GM18520 (cell line): ENCODE measurements at regions not wholly inside any gene's neighbourhood (a gene's known extent, or its start where the extent isn't known, plus 50 kb on each side); places are given as distances from the start of the nearest gene placed in this dataset.
A peak's percentile ranks its signal among the peaks of the same experiment; 100 is the strongest.
"Not testable (repeated sequence)": the region's sequence is repeated elsewhere in the genome, so short reads cannot be mapped to it uniquely, and the experiment has no call there.

Experiments
- ATAC-seq: cut with Tn5 transposase; IDR thresholded peaks from one replicate; pipeline ENCODE4 v1.9.1; 2021; ENCODE audit not compliant: unreplicated experiment

DNA sequence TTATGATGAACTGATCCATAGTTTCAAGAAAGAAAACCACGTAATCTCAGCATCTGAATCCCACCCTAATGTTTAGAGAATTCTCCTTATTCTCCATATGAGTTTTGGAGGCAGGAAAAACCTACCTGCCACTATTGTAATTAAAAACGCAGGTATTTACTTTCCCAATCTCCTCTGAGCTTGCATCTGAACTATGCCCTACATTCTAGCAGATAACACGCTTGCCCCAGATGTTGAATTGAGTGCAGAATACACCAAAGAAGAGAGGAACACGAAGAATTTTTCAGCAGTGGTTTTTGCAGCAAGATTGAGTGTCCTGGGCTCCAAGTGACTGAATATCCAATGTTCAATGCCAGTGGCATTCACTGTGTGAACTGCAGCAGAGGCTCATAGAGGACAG, 182.4 kb downstream of the COX18 start:
- no peak for ATAC-seq

DNA sequence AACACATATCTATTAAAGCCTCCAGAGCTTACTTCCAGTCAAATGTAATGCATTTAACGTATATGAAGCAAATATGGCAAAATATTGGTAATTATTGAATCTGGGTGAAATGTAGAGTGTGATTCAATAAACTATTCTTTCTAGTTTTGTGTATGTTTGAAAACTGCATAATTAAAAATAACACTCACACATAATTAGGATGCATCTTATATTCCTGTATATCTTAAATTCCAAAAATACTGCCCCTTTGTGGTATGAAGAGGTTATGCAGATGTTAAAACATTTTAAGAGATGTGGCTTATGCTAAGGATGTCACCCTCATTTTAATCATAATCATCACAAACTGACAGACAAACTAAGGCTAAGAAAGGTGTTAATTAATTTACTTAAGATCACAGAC, 182.9 kb downstream of the COX18 start:
- ATAC-seq: no peak

DNA sequence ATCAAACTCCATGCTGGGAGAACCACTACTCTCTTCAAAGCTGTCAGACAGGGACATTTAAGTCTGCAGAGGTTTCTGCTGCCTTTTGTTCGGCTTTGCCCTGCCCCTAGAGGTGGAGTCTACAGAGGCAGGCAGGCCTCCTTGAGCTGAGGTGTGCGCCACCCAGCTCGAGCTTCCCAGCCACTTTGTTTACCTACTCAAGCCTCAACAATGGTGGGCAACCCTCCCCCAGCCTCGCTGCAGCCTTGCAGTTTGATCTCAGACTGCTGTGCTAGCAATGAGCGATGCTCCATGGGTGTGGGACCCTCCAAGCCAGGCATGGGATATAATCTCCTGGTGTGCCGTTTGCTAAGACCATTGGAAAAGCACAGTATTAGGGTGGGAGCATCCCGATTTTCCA, 185.3 kb downstream of the COX18 start:
- ATAC-seq: not testable (repeated sequence)

GRCh38 chr4:72876946-72877345, 192.6 kb downstream of the COX18 start:
- no peak for ATAC-seq

DNA sequence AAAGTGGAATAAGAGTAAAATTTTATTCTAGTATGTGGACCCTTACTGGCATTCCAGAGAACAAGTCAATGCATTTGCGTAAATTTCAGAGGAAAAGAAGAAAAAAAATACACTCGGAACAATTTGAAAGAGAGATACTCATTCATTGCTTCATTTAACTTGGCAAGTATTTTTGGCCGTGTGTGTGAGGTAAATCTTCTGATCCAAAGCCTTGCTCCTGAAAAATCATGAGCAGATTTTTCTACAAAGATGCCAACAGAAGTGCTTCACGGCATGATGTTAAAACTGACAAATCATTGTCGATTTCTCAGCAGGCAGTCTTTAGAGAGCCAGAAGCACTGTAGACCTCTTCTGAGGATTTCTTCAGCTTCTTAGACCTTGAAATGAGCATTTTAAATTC, 194.0 kb downstream of the COX18 start:
- ATAC-seq: no peak

- ATAC-seq: no peak
These were observed 194.4 kb downstream of the COX18 start for GRCh38 chr4:72875138-72875537.

DNA sequence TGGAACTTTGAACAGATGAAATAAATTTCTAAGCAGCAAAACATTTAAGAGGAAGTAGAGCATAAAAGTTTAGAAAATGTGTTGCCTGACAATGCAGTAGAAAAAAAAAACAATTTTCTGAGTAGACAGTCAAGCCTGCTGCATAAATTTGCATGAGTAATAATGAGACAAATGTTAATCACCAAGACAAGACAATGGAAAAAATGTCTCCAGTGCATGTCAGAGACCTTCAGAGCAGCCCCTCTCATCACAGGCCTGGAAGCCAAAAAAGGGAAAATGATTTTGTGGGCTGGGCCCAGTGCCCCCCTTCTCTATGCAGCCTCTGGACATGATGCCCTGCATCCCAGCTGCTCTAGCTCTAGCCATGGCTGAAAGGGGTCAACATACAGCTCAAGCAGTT, 204.6 kb downstream of the COX18 start:
- ATAC-seq: no peak

DNA sequence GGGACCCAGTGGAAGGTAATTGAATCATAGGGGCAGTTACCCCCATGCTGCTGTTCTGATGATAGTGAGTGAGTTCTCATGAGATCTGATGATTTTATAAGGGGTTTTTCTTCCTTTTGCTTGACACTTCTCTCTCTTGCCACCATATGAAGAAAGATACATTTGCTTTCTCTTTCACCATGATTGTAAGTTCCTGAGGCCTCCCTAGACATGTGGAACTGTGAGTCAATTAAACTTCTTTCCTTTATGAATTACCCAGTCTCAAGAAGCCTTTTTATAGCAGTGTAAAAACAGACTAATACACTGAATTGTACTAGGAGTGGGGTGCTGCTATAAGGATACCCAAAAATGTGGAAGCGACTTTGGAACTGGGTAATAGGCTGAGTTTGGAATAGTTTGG, 205.2 kb downstream of the COX18 start:
- ATAC-seq: not testable (repeated sequence)

DNA sequence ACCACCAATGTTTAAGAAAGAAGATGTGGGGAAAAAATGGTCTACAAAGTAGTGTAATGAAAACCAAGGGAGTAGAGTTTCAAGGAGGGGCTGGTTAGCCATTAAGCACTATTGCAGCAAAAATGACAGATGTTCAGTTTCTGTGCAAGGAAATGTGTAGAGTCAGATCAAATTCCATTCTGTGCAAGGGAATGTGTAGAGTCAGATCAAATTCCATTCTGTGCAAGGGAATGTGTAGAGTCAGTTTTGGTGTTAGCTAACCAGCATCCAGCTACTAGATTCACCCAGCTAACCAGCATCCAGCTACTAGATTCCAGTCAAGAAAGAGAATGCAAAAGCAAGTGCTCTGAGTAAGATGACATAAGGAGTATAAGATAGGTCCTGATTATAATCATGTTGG, 208.8 kb downstream of the COX18 start:
- ATAC-seq: no peak

DNA sequence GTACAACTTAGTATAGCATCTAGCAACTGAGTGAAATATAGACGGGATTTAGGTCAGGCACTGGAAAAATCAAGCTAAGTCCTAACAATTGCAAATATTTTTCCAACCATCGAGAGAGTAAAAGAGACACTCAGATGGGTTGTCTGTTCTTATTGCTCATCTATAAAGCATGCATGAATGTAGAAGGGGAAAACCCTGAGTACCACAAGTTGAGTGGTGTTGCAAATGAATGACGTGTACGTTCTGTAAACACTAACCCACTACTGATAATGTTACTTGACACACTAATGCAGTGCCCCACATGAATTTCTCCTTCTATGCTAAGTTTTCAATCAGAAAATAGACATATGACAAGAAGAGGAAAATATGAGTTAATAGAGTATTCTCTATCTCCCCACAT, 211.2 kb downstream of the COX18 start:
- ATAC-seq: peak; percentile 79

- ATAC-seq: no peak
These were observed 211.7 kb downstream of the COX18 start for GRCh38 chr4:72857787-72858186.

GRCh38 chr4:72857216-72857615, 212.3 kb downstream of the COX18 start:
- ATAC-seq: no peak

DNA sequence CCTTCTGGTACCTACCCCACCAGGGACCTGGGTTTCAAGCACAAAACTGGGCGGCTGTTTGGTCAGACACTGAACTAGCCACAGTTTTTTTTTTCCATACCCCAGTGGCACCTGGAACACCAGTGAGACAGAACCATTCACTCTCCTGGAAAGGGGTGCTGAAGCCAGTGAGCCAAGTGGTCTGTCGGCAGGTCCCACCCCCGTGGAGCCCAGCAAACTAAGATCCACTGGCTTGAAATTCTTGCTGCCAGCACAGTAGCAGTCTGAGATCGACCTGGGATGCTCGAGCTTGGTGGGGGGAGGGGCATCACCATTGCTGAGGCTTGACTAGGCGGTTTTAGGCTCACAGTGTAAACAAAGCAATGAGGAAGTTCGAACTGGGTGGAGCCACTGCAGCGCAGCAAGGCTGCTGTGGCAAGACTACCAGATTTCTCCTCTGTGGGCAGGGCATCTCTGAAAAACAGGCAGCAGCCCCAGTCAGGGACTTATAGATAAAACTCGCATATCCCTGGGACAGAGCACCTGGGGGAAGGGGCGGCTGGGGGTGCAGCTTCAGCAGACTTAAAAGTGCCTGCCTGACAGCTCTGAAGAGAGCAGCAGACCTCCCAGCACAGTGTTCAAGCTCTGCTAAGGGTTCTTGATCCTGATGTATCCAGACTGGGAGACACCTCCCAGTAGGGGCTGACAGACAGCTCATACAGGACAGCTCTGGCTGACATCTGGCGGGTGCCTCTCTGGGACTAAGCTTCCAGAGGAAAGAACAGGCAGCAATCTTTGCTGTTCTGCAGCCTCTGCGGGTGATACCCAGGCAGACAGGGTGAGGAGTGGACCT, 223.0 kb downstream of the COX18 start:
- ATAC-seq: peak; percentile 40

DNA sequence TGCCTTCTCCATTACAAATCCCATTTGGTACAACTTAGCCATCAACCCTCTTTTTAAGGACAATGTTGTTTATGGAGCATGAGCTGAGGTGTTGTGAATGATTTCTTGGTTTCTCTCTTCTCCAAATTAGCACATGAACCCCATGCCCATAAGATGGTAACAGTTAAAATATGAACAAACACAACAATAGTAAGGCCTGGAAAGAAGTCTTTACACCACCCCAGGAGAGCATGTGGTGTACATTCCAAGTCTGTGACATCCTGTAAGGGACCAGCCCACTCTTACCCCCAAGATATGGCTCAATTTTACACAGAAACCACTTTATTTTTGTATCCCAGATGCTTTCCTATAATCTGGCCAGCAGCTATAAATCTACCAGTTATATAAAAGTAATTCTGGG, 226.1 kb downstream of the COX18 start:
- no peak for ATAC-seq

DNA sequence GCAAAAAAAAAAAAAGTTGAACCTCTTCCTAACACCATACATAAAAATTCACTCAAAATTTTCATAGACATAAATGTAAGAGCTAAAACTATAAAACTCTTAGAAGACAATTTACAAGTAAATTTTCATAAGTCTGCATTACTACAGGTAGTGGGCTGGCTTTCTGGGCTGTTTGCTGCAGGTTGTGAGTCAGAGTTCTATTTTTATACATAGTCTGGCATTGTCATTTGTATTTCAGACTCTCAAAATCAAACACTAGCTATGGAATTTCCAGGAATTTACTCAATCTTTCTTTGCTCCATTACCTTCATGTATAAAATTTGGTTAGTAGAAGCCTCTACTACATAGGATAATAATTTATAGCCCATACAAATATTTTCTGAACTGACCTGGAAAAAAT, 227.2 kb downstream of the COX18 start:
- ATAC-seq: no peak

DNA sequence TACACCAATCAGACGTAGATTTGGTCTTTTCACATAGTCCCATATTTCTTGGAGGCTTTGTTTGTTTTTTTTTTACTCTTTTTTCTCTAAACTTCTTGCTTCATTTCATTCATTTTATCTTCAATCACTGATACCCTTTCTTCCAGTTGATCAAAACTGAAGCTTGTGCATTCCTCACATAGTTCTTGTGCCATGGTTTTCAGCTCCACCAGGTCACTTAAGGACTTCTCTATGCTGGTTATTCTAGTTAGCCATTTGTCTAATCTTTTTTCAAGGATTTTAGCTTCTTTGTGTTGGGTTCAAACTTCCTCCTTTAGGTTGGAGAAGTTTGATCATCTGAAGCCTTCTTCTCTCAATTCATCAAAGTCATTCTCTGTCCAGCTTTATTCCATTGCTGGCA, 229.3 kb downstream of the COX18 start:
- not testable (repeated sequence) for ATAC-seq

- no peak for ATAC-seq
These were observed 240.7 kb downstream of the COX18 start for GRCh38 chr4:72828864-72829263.

DNA sequence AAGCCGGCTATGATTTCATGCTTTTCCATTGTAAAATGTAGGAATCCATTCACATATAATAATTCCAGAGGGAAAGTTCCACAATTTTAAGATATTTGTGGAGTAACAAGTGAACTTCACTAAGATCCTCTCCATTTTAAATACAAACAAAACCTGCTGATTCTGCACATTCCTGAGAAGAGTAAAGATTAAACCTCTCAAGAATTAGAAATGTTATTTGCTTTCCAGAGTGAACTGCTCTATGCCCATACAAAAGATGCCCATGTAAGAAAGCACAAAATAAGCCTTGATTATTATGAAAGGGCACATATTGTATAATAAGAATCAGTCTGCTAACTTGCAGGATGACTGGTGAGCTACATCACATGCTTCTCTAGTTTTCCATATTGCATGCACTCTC, 241.5 kb downstream of the COX18 start:
- ATAC-seq: no peak

DNA sequence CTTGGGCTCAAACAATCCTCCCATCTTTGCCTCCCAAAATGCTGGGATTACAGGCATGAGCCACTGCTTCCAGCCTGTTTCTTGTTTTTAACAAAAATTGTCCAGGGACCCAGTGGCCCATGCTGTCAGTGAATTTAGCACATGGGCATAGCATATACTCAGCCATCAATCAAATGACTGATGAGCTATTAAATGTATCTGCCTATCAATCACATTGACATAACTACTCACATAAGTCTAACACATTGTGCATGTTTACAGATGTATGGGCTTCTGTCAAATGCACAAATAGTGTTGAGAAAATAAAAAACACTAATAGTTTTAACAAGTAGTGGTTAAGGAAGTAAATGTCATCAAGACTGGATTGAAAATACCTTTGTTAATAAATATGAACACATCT, 249.4 kb downstream of the COX18 start:
- no peak for ATAC-seq

DNA sequence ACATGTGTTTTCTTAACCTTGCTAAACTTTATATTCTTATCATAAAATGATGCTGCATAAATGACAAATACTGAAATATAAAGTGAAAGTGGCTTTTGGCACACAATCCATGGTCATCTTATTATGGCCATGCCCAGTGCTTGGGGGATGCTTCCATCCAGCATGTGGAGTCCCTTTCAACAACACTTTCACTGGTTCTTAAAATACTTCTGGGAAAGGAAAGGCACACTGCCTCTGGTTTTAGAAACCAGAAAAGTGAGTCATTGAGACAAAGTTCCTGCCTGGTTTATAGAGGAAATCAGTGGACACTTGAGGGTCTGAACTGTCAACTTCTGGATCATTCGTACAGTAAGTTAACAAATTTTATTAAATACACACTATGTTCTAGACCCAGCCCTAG, 248.0 kb upstream of the ADAMTS3 start:
- ATAC-seq: no peak

DNA sequence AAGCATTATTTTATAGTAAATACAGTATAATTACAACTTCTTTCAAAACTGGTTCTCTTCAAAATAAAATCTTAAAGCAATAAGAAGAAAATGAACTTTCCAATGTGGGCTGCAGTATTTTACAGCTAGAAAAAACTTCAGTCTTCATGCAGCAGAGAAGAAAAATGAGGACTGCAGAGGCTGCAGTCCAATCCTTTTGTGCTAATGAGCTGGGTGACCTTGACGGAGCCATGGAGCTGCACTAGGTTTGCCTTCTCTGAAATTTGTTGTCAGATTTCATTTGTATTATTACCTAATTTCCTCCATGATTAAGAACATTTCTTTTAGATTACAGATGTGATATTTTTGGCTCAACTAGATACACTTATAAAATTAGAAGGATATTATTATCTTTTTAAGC, 245.2 kb upstream of the ADAMTS3 start:
- no peak for ATAC-seq

DNA sequence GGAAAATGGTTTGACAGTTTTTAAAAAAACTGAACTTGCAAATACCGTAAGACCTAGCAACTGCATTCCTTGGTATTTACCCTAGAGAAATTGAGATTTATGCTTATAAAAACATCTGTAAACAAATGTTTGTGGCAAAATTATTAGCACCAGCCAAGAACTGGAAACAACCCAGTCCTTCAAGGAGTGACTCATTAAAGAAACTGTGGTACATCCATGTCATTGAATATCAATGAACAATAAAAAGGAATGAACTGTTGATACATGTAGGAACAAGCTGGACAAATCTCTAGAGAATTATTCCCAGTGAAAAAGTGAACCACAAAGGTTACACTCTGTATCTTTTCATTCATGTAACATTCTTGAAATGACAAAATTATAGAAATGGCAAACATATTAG, 240.2 kb upstream of the ADAMTS3 start:
- ATAC-seq: no peak

DNA sequence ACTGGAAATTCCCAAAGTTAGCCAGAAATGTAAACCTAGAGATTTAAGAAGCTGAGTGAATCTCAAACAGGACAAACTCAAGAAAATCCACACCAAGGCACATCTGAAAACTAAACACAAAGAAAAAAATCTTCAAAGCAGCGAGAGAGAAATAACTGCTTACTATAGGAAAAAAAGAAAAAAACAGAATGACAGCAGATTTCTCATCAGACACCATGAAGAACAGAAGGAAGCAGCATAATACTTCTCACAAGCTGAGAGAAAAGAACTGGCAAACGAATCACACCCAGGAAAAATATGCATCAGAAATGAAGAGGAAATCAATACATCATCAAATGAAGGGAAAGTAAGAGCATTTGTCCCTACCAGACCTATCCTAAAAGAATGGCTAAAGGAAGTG, 236.3 kb upstream of the ADAMTS3 start:
- no peak for ATAC-seq
